Natural killer cell (primary cell): ENCODE measurements at regions not wholly inside any gene's neighbourhood (a gene's known extent, or its start where the extent isn't known, plus 50 kb on each side); places are given as distances from the start of the nearest gene placed in this dataset.

Experiments used
- ATAC-seq, 3 donors: fragments of 150-1000 bp in 2 of 3; fragments of 200-7000 bp in 1 of 3; cut with Tn5 transposase; 1 replicate in 1 of 3; 2 replicates in 2 of 3; pipeline ENCODE4 v1.10.0; 2021; ENCODE audit warnings: mild to moderate bottlenecking in 2 of 3, moderate library complexity in 2 of 3
- DNase-seq, 2 donors: peaks; one replicate each; pipeline versions ENCODE4 v3.0.0 to v3.0.0-alpha.2; 2013 to 2021; ENCODE audit warnings: mixed read lengths in 1 of 2
- H3K27ac ChIP-seq: one replicate; pipeline ENCODE4 v1.5.1; 2013; ENCODE audit warnings: mild to moderate bottlenecking, low read length
- H3K27me3 ChIP-seq: one replicate; pipeline ENCODE4 v1.6.1; 2013; ENCODE audit warnings: low read length; ENCODE audit not compliant: control insufficient read depth, insufficient read depth
- H3K36me3 ChIP-seq: one replicate; pipeline ENCODE4 v1.6.1; 2013; ENCODE audit warnings: low read length; ENCODE audit not compliant: control insufficient read depth, insufficient read depth
- H3K4me1 ChIP-seq: one replicate; pipeline ENCODE4 v1.6.1; 2013; ENCODE audit warnings: low read length; ENCODE audit not compliant: control insufficient read depth, insufficient read depth
- H3K4me3 ChIP-seq: one replicate; pipeline ENCODE4 v1.5.1; 2013; ENCODE audit warnings: low read length
- H3K9me3 ChIP-seq: one replicate; pipeline ENCODE4 v1.6.1; 2013; ENCODE audit warnings: low read length; ENCODE audit not compliant: control insufficient read depth, insufficient read depth
- H3K27ac Mint-ChIP-seq, 2 donors: one replicate each; pipeline ENCODE4 v1.8.0; 2022; ENCODE audit warnings: mild to moderate bottlenecking in 2 of 2, mixed read lengths in 2 of 2, moderate library complexity in 1 of 2
- H3K27me3 Mint-ChIP-seq, 2 donors: one replicate each; pipeline ENCODE4 v1.8.0; 2022; ENCODE audit warnings: low read depth in 2 of 2, mixed read lengths in 2 of 2
- H3K36me3 Mint-ChIP-seq: one replicate; pipeline ENCODE4 v1.8.0; 2022; ENCODE audit warnings: mixed read lengths
- H3K4me1 Mint-ChIP-seq, 2 donors: one replicate each; pipeline ENCODE4 v1.8.0; 2022; ENCODE audit warnings: mixed read lengths in 2 of 2
- H3K4me3 Mint-ChIP-seq: one replicate; pipeline ENCODE4 v1.8.0; 2022; ENCODE audit warnings: mild to moderate bottlenecking, moderate library complexity, mixed read lengths
- H3K9me3 Mint-ChIP-seq, 2 donors: one replicate each; pipeline ENCODE4 v1.8.0; 2022; ENCODE audit warnings: mixed read lengths in 2 of 2
- CTCF ChIP-seq: fragments of 200-600 bp; IDR thresholded peaks from one replicate; pipeline ENCODE4 v1.8.0; 2022; ENCODE audit warnings: antibody characterized with exemption
- WGBS: methylation state at CpG from one replicate; pipeline ENCODE4 v1.1.7; 2013; ENCODE audit warnings: missing lambda C conversion rate; ENCODE audit not compliant: insufficient coverage; 5-methylcytosine and 5-hydroxymethylcytosine counted together
- intact Hi-C: fragments of 100-400 bp; cut with micrococcal nuclease; formaldehyde crosslinking; loops from one replicate; pipeline ENCODE4 v1.14.2; 2022

DNA sequence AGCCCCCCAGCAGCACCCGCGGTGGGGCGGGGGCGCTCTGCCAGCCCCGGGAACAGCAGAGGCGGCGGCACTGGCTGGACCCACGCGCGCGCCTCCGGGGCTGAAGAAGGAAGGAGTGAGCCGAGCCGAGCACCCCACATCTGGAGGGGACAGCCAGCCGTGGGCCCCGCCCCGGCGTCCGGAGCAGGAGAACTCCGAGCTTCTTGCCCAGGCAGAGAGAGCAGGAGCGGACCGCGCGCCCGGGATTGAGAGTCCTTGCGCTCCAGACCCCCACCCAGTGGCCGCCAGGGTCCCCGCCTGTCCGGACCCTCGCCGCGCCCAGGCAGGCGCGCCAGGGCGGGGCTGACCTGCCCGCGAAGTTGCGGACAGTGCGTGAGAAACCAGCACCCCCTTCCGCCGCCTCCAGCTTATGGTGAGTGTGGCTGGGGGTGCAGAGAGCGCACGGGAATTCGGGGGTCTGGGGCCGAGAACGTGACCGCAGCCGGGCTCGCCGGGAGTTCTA, 921.9 kb upstream of the EEF2KMT start:
- no peaks in the 10 kb centered on the region for H3K27me3 ChIP-seq
- intact Hi-C loops: no loop called here
- 8% methylated on average over 50 of the region's 50 CpGs for WGBS
- no peak for DNase-seq
- no peak for TF ChIP-seq CTCF
- H3K4me1 Mint-ChIP-seq: no peaks in the 10 kb centered on the region
- no peak overlapping the region for H3K4me3 Mint-ChIP-seq
- no peak overlapping the region for H3K27ac Mint-ChIP-seq
- H3K36me3 Mint-ChIP-seq: no peaks in the 10 kb centered on the region
- no peak overlapping the region for H3K27ac ChIP-seq
- no peaks in the 10 kb centered on the region for H3K9me3 ChIP-seq
- no peaks in the 10 kb centered on the region for H3K4me1 ChIP-seq
- H3K9me3 Mint-ChIP-seq: peaks cover 0 to 5% of the 10 kb centered on the region in 2 donors
- peaks cover 19% of the 10 kb centered on the region in 2 donors for H3K27me3 Mint-ChIP-seq
- ATAC-seq: no peak
- no peaks in the 10 kb centered on the region for H3K36me3 ChIP-seq
- no peak overlapping the region for H3K4me3 ChIP-seq

GRCh38 chr16:6018848-6019489, 921.4 kb upstream of the EEF2KMT start:
- no peak for TF ChIP-seq CTCF
- H3K27ac Mint-ChIP-seq: no peak overlapping the region
- no peaks in the 10 kb centered on the region for H3K36me3 Mint-ChIP-seq
- 7% methylated on average over 56 of the region's 59 CpGs for WGBS
- no peak for ATAC-seq
- Histone ChIP-seq H3K36me3 (no peaks in the 10 kb centered on the region), H3K4me1 (no peaks in the 10 kb centered on the region), H3K27ac (no peak overlapping the region), H3K4me3 (no peak overlapping the region), H3K27me3 (no peaks in the 10 kb centered on the region), H3K9me3 (no peaks in the 10 kb centered on the region)
- no peak for DNase-seq
- H3K27me3 Mint-ChIP-seq: peaks cover 19% of the 10 kb centered on the region in 2 donors
- H3K9me3 Mint-ChIP-seq: peaks cover 0 to 5% of the 10 kb centered on the region in 2 donors
- H3K4me1 Mint-ChIP-seq: no peaks in the 10 kb centered on the region
- intact Hi-C loops: no loop called here
- H3K4me3 Mint-ChIP-seq: no peak overlapping the region

DNA sequence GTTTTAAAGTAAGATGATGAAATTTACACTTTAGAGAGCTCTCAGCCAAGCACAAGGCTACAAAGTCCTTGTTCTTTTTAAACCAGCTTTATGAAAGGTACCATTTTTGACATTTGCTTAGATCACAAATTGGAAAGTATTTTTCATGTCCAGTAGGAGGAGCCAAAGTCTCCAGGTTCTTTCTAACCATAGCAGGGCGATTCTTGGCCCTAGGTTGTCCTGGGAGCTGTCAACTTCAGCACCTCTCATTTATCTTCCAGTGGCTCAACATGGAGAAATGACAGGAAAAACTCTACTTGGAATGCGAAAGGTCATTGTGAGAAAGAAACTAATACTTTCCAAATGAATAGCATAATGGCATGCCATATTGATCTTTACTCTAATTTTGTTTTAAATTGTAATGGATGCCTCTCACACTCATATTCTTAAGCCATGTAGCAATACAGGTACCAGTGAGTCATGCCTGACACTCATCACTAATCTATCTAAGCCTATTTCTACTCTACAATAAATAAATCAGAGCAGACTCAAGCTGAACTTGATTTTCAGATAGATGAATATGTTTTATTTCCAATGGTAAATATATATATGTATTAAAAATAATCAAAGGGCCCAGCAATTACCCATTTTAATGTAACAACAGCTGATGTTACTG, 919.1 kb upstream of the EEF2KMT start:
- Mint-ChIP-seq H3K27me3 (peaks cover 19% of the 10 kb centered on the region in 2 donors), H3K36me3 (no peaks in the 10 kb centered on the region), H3K4me3 (no peak overlapping the region), H3K27ac (no peak overlapping the region), H3K4me1 (no peaks in the 10 kb centered on the region), H3K9me3 (peaks cover 0 to 5% of the 10 kb centered on the region in 2 donors)
- WGBS: 40% methylated on average over 2 of the region's 2 CpGs
- Histone ChIP-seq H3K27me3 (no peaks in the 10 kb centered on the region), H3K9me3 (no peaks in the 10 kb centered on the region), H3K4me3 (no peak overlapping the region), H3K4me1 (no peaks in the 10 kb centered on the region), H3K27ac (no peak overlapping the region), H3K36me3 (no peaks in the 10 kb centered on the region)
- no peak for DNase-seq
- intact Hi-C loops: no loop called here
- TF ChIP-seq CTCF: no peak
- ATAC-seq: no peak
